Activated T-cell treated with anti-CD3 and anti-CD28 coated beads, Interleukin-2, amount 50 U/mL, for 24 hours (primary cell): ENCODE measurements at regions not wholly inside any gene's neighbourhood (a gene's known extent, or its start where the extent isn't known, plus 50 kb on each side); places are given as distances from the start of the nearest gene placed in this dataset.
"Not testable (repeated sequence)": the region's sequence is repeated elsewhere in the genome, so short reads cannot be mapped to it uniquely, and the experiment has no call there.

Source experiments
- DNase-seq: peaks from one replicate; pipeline ENCODE4 v3.0.0-alpha.2; 2020
- H3K27ac Mint-ChIP-seq: 2 replicates; pipeline ENCODE4 v1.8.0; 2020; ENCODE audit warnings: mild to moderate bottlenecking, mixed read lengths
- H3K27me3 Mint-ChIP-seq: 2 replicates; pipeline ENCODE4 v1.8.0; 2020; ENCODE audit warnings: mixed read lengths
- H3K36me3 Mint-ChIP-seq: 2 replicates; pipeline ENCODE4 v1.8.0; 2020; ENCODE audit warnings: low read depth, mixed read lengths
- H3K4me1 Mint-ChIP-seq: 2 replicates; pipeline ENCODE4 v1.8.0; 2020; ENCODE audit warnings: low read depth, mixed read lengths
- H3K4me3 Mint-ChIP-seq: 2 replicates; pipeline ENCODE4 v1.8.0; 2020; ENCODE audit warnings: mild to moderate bottlenecking, moderate library complexity, mixed read lengths
- H3K9me3 Mint-ChIP-seq: 2 replicates; pipeline ENCODE4 v1.8.0; 2020; ENCODE audit warnings: mixed read lengths

GRCh38 chr19:20357921-20358320 is 190.9 kb downstream of the ZNF486 start:
- Mint-ChIP-seq H3K4me3 (no peak overlapping the region), H3K9me3 (peaks cover 19% of the 10 kb centered on the region), H3K36me3 (peaks cover 2% of the 10 kb centered on the region), H3K27me3 (no peaks in the 10 kb centered on the region), H3K4me1 (peaks cover 3% of the 10 kb centered on the region), H3K27ac (no peak overlapping the region)
- no peak for DNase-seq

GRCh38 chr19:20351244-20351643 is 184.2 kb downstream of the ZNF486 start:
- Mint-ChIP-seq H3K4me3 (no peak overlapping the region), H3K36me3 (peaks cover 2% of the 10 kb centered on the region), H3K27ac (no peak overlapping the region)

GRCh38 chr19:20349206-20349605 is 182.2 kb downstream of the ZNF486 start:
- no peak for DNase-seq
- H3K4me3 Mint-ChIP-seq = no peak overlapping the region

More at GRCh38 chr19:20351244-20351643, 184.2 kb downstream of the ZNF486 start:
- no peak for DNase-seq
- Mint-ChIP-seq H3K4me1 (no peaks in the 10 kb centered on the region), H3K9me3 (no peaks in the 10 kb centered on the region), H3K27me3 (no peaks in the 10 kb centered on the region)

GRCh38 chr19:20339444-20339843 is 172.4 kb downstream of the ZNF486 start:
- no peak for DNase-seq
- Mint-ChIP-seq H3K27ac (no peak overlapping the region), H3K27me3 (peaks cover 3% of the 10 kb centered on the region), H3K36me3 (no peaks in the 10 kb centered on the region), H3K4me3 (no peak overlapping the region), H3K9me3 (peaks cover 4% of the 10 kb centered on the region), H3K4me1 (no peaks in the 10 kb centered on the region)

More at GRCh38 chr19:20349206-20349605, 182.2 kb downstream of the ZNF486 start:
- Mint-ChIP-seq H3K36me3 (no peaks in the 10 kb centered on the region), H3K27ac (no peak overlapping the region), H3K27me3 (no peaks in the 10 kb centered on the region), H3K9me3 (no peaks in the 10 kb centered on the region), H3K4me1 (no peaks in the 10 kb centered on the region)

- Mint-ChIP-seq H3K4me1 (no peaks in the 10 kb centered on the region), H3K36me3 (no peaks in the 10 kb centered on the region), H3K4me3 (no peak overlapping the region), H3K27ac (no peak overlapping the region), H3K27me3 (peaks cover 3% of the 10 kb centered on the region), H3K9me3 (peaks cover 4% of the 10 kb centered on the region)
- DNase-seq = no peak
Observed at GRCh38 chr19:20334760-20335159, 167.7 kb downstream of the ZNF486 start.

GRCh38 chr19:20333508-20333907 is 166.5 kb downstream of the ZNF486 start:
- no peak overlapping the region for H3K4me3 Mint-ChIP-seq
- peaks cover 3% of the 10 kb centered on the region for H3K27me3 Mint-ChIP-seq
- H3K36me3 Mint-ChIP-seq = no peaks in the 10 kb centered on the region
- no peak overlapping the region for H3K27ac Mint-ChIP-seq
- H3K9me3 Mint-ChIP-seq = peaks cover 4% of the 10 kb centered on the region
- no peaks in the 10 kb centered on the region for H3K4me1 Mint-ChIP-seq
- DNase-seq = no peak

- no peak for DNase-seq
- Mint-ChIP-seq H3K36me3 (no peaks in the 10 kb centered on the region), H3K27ac (no peak overlapping the region), H3K9me3 (no peaks in the 10 kb centered on the region), H3K4me1 (peaks cover 8% of the 10 kb centered on the region), H3K27me3 (no peaks in the 10 kb centered on the region), H3K4me3 (no peak overlapping the region)
Observed at GRCh38 chr19:20325151-20325550, 158.1 kb downstream of the ZNF486 start.

GRCh38 chr19:20321139-20321763 is 154.2 kb downstream of the ZNF486 start:
- H3K36me3 Mint-ChIP-seq = no peaks in the 10 kb centered on the region
- H3K27me3 Mint-ChIP-seq = no peaks in the 10 kb centered on the region
- no peak overlapping the region for H3K4me3 Mint-ChIP-seq
- H3K9me3 Mint-ChIP-seq = no peaks in the 10 kb centered on the region
- DNase-seq = no peak
- H3K4me1 Mint-ChIP-seq = peaks cover 8% of the 10 kb centered on the region
- H3K27ac Mint-ChIP-seq = no peak overlapping the region

- H3K4me1 Mint-ChIP-seq = peaks cover 5% of the 10 kb centered on the region
- no peak overlapping the region for H3K27ac Mint-ChIP-seq
- no peak for DNase-seq
- no peak overlapping the region for H3K4me3 Mint-ChIP-seq
- H3K27me3 Mint-ChIP-seq = no peaks in the 10 kb centered on the region
- no peaks in the 10 kb centered on the region for H3K36me3 Mint-ChIP-seq
- H3K9me3 Mint-ChIP-seq = no peaks in the 10 kb centered on the region
Observed at GRCh38 chr19:20320191-20320590, 153.2 kb downstream of the ZNF486 start.

GRCh38 chr19:20318616-20319015 is 151.6 kb downstream of the ZNF486 start:
- no peak overlapping the region for H3K4me3 Mint-ChIP-seq
- peaks cover 4% of the 10 kb centered on the region for H3K27me3 Mint-ChIP-seq
- no peak for DNase-seq
- peaks cover 1% of the 10 kb centered on the region for H3K9me3 Mint-ChIP-seq
- H3K27ac Mint-ChIP-seq = no peak overlapping the region
- H3K4me1 Mint-ChIP-seq = no peaks in the 10 kb centered on the region
- H3K36me3 Mint-ChIP-seq = no peaks in the 10 kb centered on the region

- Mint-ChIP-seq H3K9me3 (peaks cover 5% of the 10 kb centered on the region), H3K27me3 (peaks cover 4% of the 10 kb centered on the region), H3K4me3 (no peak overlapping the region), H3K36me3 (no peaks in the 10 kb centered on the region), H3K4me1 (no peaks in the 10 kb centered on the region), H3K27ac (no peak overlapping the region)
- no peak for DNase-seq
Observed at GRCh38 chr19:20315543-20315942, 148.5 kb downstream of the ZNF486 start.

GRCh38 chr19:20313894-20314293 is 146.9 kb downstream of the ZNF486 start:
- no peak for DNase-seq
- H3K4me3 Mint-ChIP-seq = no peak overlapping the region
- H3K4me1 Mint-ChIP-seq = no peaks in the 10 kb centered on the region
- no peaks in the 10 kb centered on the region for H3K36me3 Mint-ChIP-seq
- no peak overlapping the region for H3K27ac Mint-ChIP-seq
- H3K27me3 Mint-ChIP-seq = peaks cover 4% of the 10 kb centered on the region
- peaks cover 5% of the 10 kb centered on the region for H3K9me3 Mint-ChIP-seq

GRCh38 chr19:20307127-20307526 is 140.1 kb downstream of the ZNF486 start:
- H3K36me3 Mint-ChIP-seq = no peaks in the 10 kb centered on the region
- no peak for DNase-seq
- no peaks in the 10 kb centered on the region for H3K27me3 Mint-ChIP-seq
- no peak overlapping the region for H3K27ac Mint-ChIP-seq
- H3K4me3 Mint-ChIP-seq = no peak overlapping the region
- peaks cover 3% of the 10 kb centered on the region for H3K9me3 Mint-ChIP-seq
- no peaks in the 10 kb centered on the region for H3K4me1 Mint-ChIP-seq

- not testable (repeated sequence) for H3K36me3 Mint-ChIP-seq, DNase-seq, H3K4me3 Mint-ChIP-seq, H3K4me1 Mint-ChIP-seq, H3K9me3 Mint-ChIP-seq, H3K27me3 Mint-ChIP-seq, H3K27ac Mint-ChIP-seq
Observed at GRCh38 chr19:20296314-20296713, 129.3 kb downstream of the ZNF486 start.

- H3K4me3 Mint-ChIP-seq = no peak overlapping the region
- no peaks in the 10 kb centered on the region for H3K27me3 Mint-ChIP-seq
- H3K4me1 Mint-ChIP-seq = no peaks in the 10 kb centered on the region
- H3K27ac Mint-ChIP-seq = no peak overlapping the region
- DNase-seq = no peak
- H3K36me3 Mint-ChIP-seq = no peaks in the 10 kb centered on the region
- H3K9me3 Mint-ChIP-seq = no peaks in the 10 kb centered on the region
Observed at GRCh38 chr19:20294181-20294580, 127.2 kb downstream of the ZNF486 start.

GRCh38 chr19:20292520-20292919 is 125.5 kb downstream of the ZNF486 start:
- not testable (repeated sequence) for H3K9me3 Mint-ChIP-seq, H3K27ac Mint-ChIP-seq, DNase-seq, H3K36me3 Mint-ChIP-seq, H3K4me3 Mint-ChIP-seq, H3K27me3 Mint-ChIP-seq, H3K4me1 Mint-ChIP-seq
